ENCODE measurements at regions not wholly inside any gene's neighbourhood (a gene's known extent, or its start where the extent isn't known, plus 50 kb on each side); places are given as distances from the start of the nearest gene placed in this dataset.
"Not testable (repeated sequence)": the region's sequence is repeated elsewhere in the genome, so short reads cannot be mapped to it uniquely, and the experiment has no call there.

- no peak for DNase-seq
Measured at GRCh38 chr2:8430628-8431027, 251.2 kb upstream of the ID2 start.

- no peak for DNase-seq
Measured at GRCh38 chr2:8431446-8432125, 250.3 kb upstream of the ID2 start.

GRCh38 chr2:8432706-8433336 is 249.0 kb upstream of the ID2 start:
- no peak for DNase-seq

GRCh38 chr2:8433390-8433789 is 248.5 kb upstream of the ID2 start:
- no peak for DNase-seq

GRCh38 chr2:8435608-8436007 is 246.2 kb upstream of the ID2 start:
- DNase-seq, result no peak

GRCh38 chr2:8436585-8436984 is 245.3 kb upstream of the ID2 start:
- no peak for DNase-seq

- no peak for DNase-seq
Measured at GRCh38 chr2:8437228-8437948, 244.5 kb upstream of the ID2 start.

- DNase-seq, result no peak
Measured at GRCh38 chr2:8437949-8438400, 243.9 kb upstream of the ID2 start.

GRCh38 chr2:8438476-8438875 is 243.4 kb upstream of the ID2 start:
- DNase-seq, result no peak

GRCh38 chr2:8438996-8439395 is 242.9 kb upstream of the ID2 start:
- no peak for DNase-seq

- DNase-seq, result no peak
Measured at GRCh38 chr2:8440029-8440778, 241.7 kb upstream of the ID2 start.

- no peak for DNase-seq
Measured at GRCh38 chr2:8441371-8441770, 240.5 kb upstream of the ID2 start.

GRCh38 chr2:8441986-8442385 is 239.9 kb upstream of the ID2 start:
- DNase-seq, result no peak

GRCh38 chr2:8442833-8443486 is 238.9 kb upstream of the ID2 start:
- DNase-seq, result no peak

GRCh38 chr2:8445580-8445979 is 236.3 kb upstream of the ID2 start:
- no peak for DNase-seq

GRCh38 chr2:8446751-8447150 is 235.1 kb upstream of the ID2 start:
- not testable (repeated sequence) for DNase-seq

GRCh38 chr2:8447610-8448221 is 234.1 kb upstream of the ID2 start:
- no peak for DNase-seq

GRCh38 chr2:8448824-8449556 is 232.9 kb upstream of the ID2 start:
- DNase-seq, result no peak

- DNase-seq, result no peak
Measured at GRCh38 chr2:8451273-8451672, 230.6 kb upstream of the ID2 start.

- DNase-seq, result no peak
Measured at GRCh38 chr2:8452296-8452695, 229.6 kb upstream of the ID2 start.
